ENCODE measurements at regions not wholly inside any gene's neighbourhood (a gene's known extent, or its start where the extent isn't known, plus 50 kb on each side); places are given as distances from the start of the nearest gene placed in this dataset.

DNA sequence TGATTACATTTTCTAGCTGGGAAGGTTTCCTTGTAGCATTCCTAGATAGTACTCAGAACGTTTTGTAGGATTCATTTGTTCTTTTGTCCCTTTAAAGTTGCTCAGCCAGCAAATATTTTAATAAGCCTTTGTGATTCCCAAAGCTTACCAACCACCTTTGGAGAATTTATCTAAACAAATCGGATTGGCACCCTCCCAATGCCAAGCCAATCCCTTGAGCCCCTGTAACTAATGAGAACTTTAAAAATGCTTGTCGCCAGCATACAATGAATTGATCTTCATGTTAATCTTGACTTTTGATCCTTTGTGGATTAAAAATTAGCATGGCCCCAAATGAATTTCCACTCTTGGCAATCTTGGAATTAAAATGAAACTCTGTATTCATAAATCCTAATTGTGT, 559.5 kb downstream of the UTRN start:
- TF ChIP-seq CTCF (IDR thresholded peaks at IDR 0.05; ENCODE audit: low read depth, low read length, missing input control): no peak
- TF ChIP-seq, protein P1, sequence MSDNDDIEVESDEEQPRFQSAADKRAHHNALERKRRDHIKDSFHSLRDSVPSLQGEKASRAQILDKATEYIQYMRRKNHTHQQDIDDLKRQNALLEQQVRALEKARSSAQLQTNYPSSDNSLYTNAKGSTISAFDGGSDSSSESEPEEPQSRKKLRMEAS (IDR thresholded peaks at IDR 0.05): no peak
- TF ChIP-seq RAD21 (IDR thresholded peaks at IDR 0.05): no peak
- TF ChIP-seq RXRA (IDR thresholded peaks at IDR 0.05): no peak
- TF ChIP-seq HNF4A (conservative IDR thresholded peaks at IDR 0.05): no peak
- no peak for TF ChIP-seq YY1 (IDR thresholded peaks at IDR 0.05)
- no peak for TF ChIP-seq GABPA (IDR thresholded peaks at IDR 0.05 in 1 of 2, conservative IDR thresholded peaks at IDR 0.05 in 1 of 2)
- no peak for TF ChIP-seq JUND (IDR thresholded peaks at IDR 0.05)
- no peak for TF ChIP-seq REST (IDR thresholded peaks at IDR 0.05)
- TF ChIP-seq, protein P2, sequence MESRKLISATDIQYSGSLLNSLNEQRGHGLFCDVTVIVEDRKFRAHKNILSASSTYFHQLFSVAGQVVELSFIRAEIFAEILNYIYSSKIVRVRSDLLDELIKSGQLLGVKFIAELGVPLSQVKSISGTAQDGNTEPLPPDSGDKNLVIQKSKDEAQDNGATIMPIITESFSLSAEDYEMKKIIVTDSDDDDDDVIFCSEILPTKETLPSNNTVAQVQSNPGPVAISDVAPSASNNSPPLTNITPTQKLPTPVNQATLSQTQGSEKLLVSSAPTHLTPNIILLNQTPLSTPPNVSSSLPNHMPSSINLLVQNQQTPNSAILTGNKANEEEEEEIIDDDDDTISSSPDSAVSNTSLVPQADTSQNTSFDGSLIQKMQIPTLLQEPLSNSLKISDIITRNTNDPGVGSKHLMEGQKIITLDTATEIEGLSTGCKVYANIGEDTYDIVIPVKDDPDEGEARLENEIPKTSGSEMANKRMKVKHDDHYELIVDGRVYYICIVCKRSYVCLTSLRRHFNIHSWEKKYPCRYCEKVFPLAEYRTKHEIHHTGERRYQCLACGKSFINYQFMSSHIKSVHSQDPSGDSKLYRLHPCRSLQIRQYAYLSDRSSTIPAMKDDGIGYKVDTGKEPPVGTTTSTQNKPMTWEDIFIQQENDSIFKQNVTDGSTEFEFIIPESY (IDR thresholded peaks at IDR 0.05): no peak

Measured in liver (tissue), 3 donors.